ENCODE measurements at regions not wholly inside any gene's neighbourhood (a gene's known extent, or its start where the extent isn't known, plus 50 kb on each side); places are given as distances from the start of the nearest gene placed in this dataset.
"Not testable (repeated sequence)": the region's sequence is repeated elsewhere in the genome, so short reads cannot be mapped to it uniquely, and the experiment has no call there.

- DNase-seq (ENCODE audit: extremely low read depth, low read depth, low spot score) = no peak
Observed at GRCh38 chr6:3900744-3901336, 51.7 kb downstream of the FAM50B start.

GRCh38 chr6:3902871-3903648 lies 53.9 kb downstream of the FAM50B start:
- no peak for DNase-seq (ENCODE audit: extremely low read depth, low read depth, low spot score)

- DNase-seq (ENCODE audit: extremely low read depth, low read depth, low spot score) = no peak
Observed at GRCh38 chr6:3904518-3904917, 55.3 kb downstream of the FAM50B start.

- no peak for DNase-seq (ENCODE audit: extremely low read depth, low read depth, low spot score)
Observed at GRCh38 chr6:3905945-3906845, 57.0 kb downstream of the FAM50B start.

GRCh38 chr6:3906846-3907151 lies 57.6 kb downstream of the FAM50B start:
- DNase-seq (ENCODE audit: extremely low read depth, low read depth, low spot score) = no peak

GRCh38 chr6:3908223-3908622 lies 59.0 kb downstream of the FAM50B start:
- no peak for DNase-seq (ENCODE audit: extremely low read depth, low read depth, low spot score)

GRCh38 chr6:3908961-3909360 lies 59.8 kb downstream of the FAM50B start:
- DNase-seq (ENCODE audit: extremely low read depth, low read depth, low spot score) = no peak

- DNase-seq (ENCODE audit: extremely low read depth, low read depth, low spot score) = no peak
Observed at GRCh38 chr6:3910106-3910663, 61.0 kb downstream of the FAM50B start.

GRCh38 chr6:3911130-3911529 lies 62.0 kb downstream of the FAM50B start:
- no peak for DNase-seq (ENCODE audit: extremely low read depth, low read depth, low spot score)

GRCh38 chr6:3911614-3912336 lies 62.6 kb downstream of the FAM50B start:
- DNase-seq (ENCODE audit: extremely low read depth, low read depth, low spot score) = no peak

- DNase-seq (ENCODE audit: extremely low read depth, low read depth, low spot score) = no peak
Observed at GRCh38 chr6:3912361-3913076, 63.3 kb downstream of the FAM50B start.

GRCh38 chr6:3913077-3913957 lies 64.1 kb downstream of the FAM50B start:
- DNase-seq (ENCODE audit: extremely low read depth, low read depth, low spot score) = peak; percentile 99

- no peak for DNase-seq (ENCODE audit: extremely low read depth, low read depth, low spot score)
Observed at GRCh38 chr6:3913958-3914337, 64.8 kb downstream of the FAM50B start.

GRCh38 chr6:3915076-3915791 lies 66.1 kb downstream of the FAM50B start:
- DNase-seq (ENCODE audit: extremely low read depth, low read depth, low spot score) = no peak

GRCh38 chr6:3916211-3916610 lies 67.0 kb downstream of the FAM50B start:
- DNase-seq (ENCODE audit: extremely low read depth, low read depth, low spot score) = no peak

- not testable (repeated sequence) for DNase-seq (ENCODE audit: extremely low read depth, low read depth, low spot score)
Observed at GRCh38 chr6:3916749-3917148, 67.6 kb downstream of the FAM50B start.

- no peak for DNase-seq (ENCODE audit: extremely low read depth, low read depth, low spot score)
Observed at GRCh38 chr6:3918469-3918868, 69.3 kb downstream of the FAM50B start.

- no peak for DNase-seq (ENCODE audit: extremely low read depth, low read depth, low spot score)
Observed at GRCh38 chr6:3919130-3919628, 70.0 kb downstream of the FAM50B start.

Data from glomerular endothelial cell (primary cell).